GM12878 (cell line): ENCODE measurements at regions not wholly inside any gene's neighbourhood (a gene's known extent, or its start where the extent isn't known, plus 50 kb on each side); places are given as distances from the start of the nearest gene placed in this dataset.

Source experiments
- ATAC-seq: fragments of 200-7000 bp; cut with Tn5 transposase; 3 replicates; pipeline ENCODE4 v1.9.1; 2020; ENCODE audit warnings: mild to moderate bottlenecking, moderate library complexity
- BruUV-seq: library from RNA; stranded (reverse); fragments of 400-500 nt; replicated peaks from 2 replicates; lab custom pipeline; 2021; lab: Mats Ljungman, UMichigan
- CTCF ChIA-PET: fragments of 300-600 bp; sonication (Branson Sonifier 250); formaldehyde crosslinking; extraction: SDS; loops from one replicate; lab custom pipeline; 2021; ENCODE audit warnings: inconsistent platforms; lab: Yijun Ruan, JAX
- POLR2A ChIA-PET: fragments of 350-600 bp; formaldehyde crosslinking; extraction: SDS; loops from one replicate; lab custom pipeline; 2021; ENCODE audit warnings: inconsistent platforms; lab: Charles Lee
- RAD21 ChIA-PET: fragments of 300-600 bp; sonication (Branson Sonifier 250); formaldehyde crosslinking; loops from one replicate; lab custom pipeline; 2023; ENCODE audit warnings: antibody characterized with exemption; ENCODE audit not compliant: unreplicated experiment; lab: Charles Lee
- SMC1A ChIA-PET: fragments of 300-600 bp; sonication (Branson Sonifier 250); formaldehyde crosslinking; loops from one replicate; lab custom pipeline; 2023; ENCODE audit not compliant: unreplicated experiment, uncharacterized antibody; lab: Charles Lee
- DNase-seq: peaks from one replicate; pipeline ENCODE4 v3.0.0-alpha.2; 2011; ENCODE audit warnings: low read depth, low spot score
- FAIRE-seq: peaks from 3 replicates; lab custom pipeline; 2011; peaks lifted over from hg19 to GRCh38; lab: Jason Lieb, UNC
- H2AFZ ChIP-seq: 2 replicates; pipeline ENCODE4 v1.6.0; 2011; ENCODE audit warnings: low read depth, low read length, control low read depth; ENCODE audit not compliant: control insufficient read depth
- H3K27ac ChIP-seq: 2 replicates; pipeline ENCODE4 v1.5.1; 2011; ENCODE audit warnings: control low read depth; ENCODE audit not compliant: control insufficient read depth, insufficient read depth
- H3K27me3 ChIP-seq, 2 experiments: replicated peaks in 1 of 2; 2 replicates each; pipeline versions ENCODE4 v1.6.0 to v1.6.1; 2011; ENCODE audit warnings: low read length in 1 of 2; ENCODE audit not compliant: control insufficient read depth in 2 of 2, insufficient read depth in 2 of 2
- H3K36me3 ChIP-seq, 2 experiments: 2 replicates each; pipeline ENCODE4 v1.5.1; 2011; ENCODE audit warnings: low read length in 1 of 2; ENCODE audit not compliant: control insufficient read depth in 2 of 2, insufficient read depth in 2 of 2
- H3K4me1 ChIP-seq: 2 replicates; pipeline ENCODE4 v1.6.1; 2011; ENCODE audit warnings: mild to moderate bottlenecking, low read length, moderate library complexity, mixed read lengths; ENCODE audit not compliant: control insufficient read depth, insufficient read depth
- H3K4me2 ChIP-seq: 2 replicates; pipeline ENCODE4 v1.6.0; 2011; ENCODE audit warnings: control low read depth; ENCODE audit not compliant: control insufficient read depth, insufficient read depth
- H3K4me3 ChIP-seq: fragments of 200-600 bp; sonication (generic); 2 replicates; pipeline ENCODE4 v1.5.1; 2016
- H3K79me2 ChIP-seq: 2 replicates; pipeline ENCODE4 v1.6.0; 2011; ENCODE audit warnings: low read length; ENCODE audit not compliant: control insufficient read depth, insufficient read depth
- H3K9ac ChIP-seq: 2 replicates; pipeline ENCODE4 v1.8.0; 2011; ENCODE audit warnings: low read length, control low read depth, mixed read lengths; ENCODE audit not compliant: control insufficient read depth, insufficient read depth
- H3K9me3 ChIP-seq: replicated peaks from 3 replicates; pipeline ENCODE4 v1.5.1; 2011; ENCODE audit warnings: mild to moderate bottlenecking, low read length; ENCODE audit not compliant: control insufficient read depth, insufficient read depth
- H4K20me1 ChIP-seq: 2 replicates; pipeline ENCODE4 v1.6.0; 2011; ENCODE audit not compliant: control insufficient read depth, insufficient read depth
- JUND ChIP-seq: IDR thresholded peaks from 2 replicates; pipeline ENCODE4 v1.6.1; 2012; ENCODE audit warnings: low read depth, mild to moderate bottlenecking, low read length, improper control_type of control experiment, moderate library complexity
- TCF3 ChIP-seq: IDR thresholded peaks from 2 replicates; pipeline ENCODE4 v1.6.1; 2012; ENCODE audit warnings: low read depth, mild to moderate bottlenecking, low read length, borderline replicate concordance; ENCODE audit not compliant: insufficient read depth
- WGBS: methylation state at CpG from one replicate; pipeline ENCODE4 v1.1.6; 2016; ENCODE audit warnings: low lambda C conversion rate; ENCODE audit not compliant: insufficient replicate concordance, insufficient coverage; ENCODE audit errors: missing lambda C conversion rate; 5-methylcytosine and 5-hydroxymethylcytosine counted together
- in situ Hi-C: fragments of 300-500 bp; cut with MboI; formaldehyde crosslinking; loops from 9 replicates; pipeline ENCODE4 v1.14.3; 2018; ENCODE audit warnings: mixed read lengths
- intact Hi-C: fragments of 100-400 bp; cut with micrococcal nuclease; formaldehyde crosslinking; loops from one replicate; pipeline ENCODE4 v1.14.2; 2022; ENCODE audit not compliant: unreplicated experiment
- TF ChIP-seq, protein P1 (sequence below), 3 experiments: IDR thresholded peaks in 2 of 3; conservative IDR thresholded peaks in 1 of 3; 2 replicates each; pipeline ENCODE4 v1.5.1; 2011; ENCODE audit warnings: low read depth in 3 of 3, low read length in 3 of 3, mild to moderate bottlenecking in 3 of 3, control low read depth in 2 of 3, moderate library complexity in 2 of 3, inconsistent platforms in 1 of 3, mixed read lengths in 1 of 3; ENCODE audit not compliant: control insufficient read depth in 2 of 3, insufficient read depth in 1 of 3; ENCODE audit errors: extremely low read depth in 1 of 3

DNA sequence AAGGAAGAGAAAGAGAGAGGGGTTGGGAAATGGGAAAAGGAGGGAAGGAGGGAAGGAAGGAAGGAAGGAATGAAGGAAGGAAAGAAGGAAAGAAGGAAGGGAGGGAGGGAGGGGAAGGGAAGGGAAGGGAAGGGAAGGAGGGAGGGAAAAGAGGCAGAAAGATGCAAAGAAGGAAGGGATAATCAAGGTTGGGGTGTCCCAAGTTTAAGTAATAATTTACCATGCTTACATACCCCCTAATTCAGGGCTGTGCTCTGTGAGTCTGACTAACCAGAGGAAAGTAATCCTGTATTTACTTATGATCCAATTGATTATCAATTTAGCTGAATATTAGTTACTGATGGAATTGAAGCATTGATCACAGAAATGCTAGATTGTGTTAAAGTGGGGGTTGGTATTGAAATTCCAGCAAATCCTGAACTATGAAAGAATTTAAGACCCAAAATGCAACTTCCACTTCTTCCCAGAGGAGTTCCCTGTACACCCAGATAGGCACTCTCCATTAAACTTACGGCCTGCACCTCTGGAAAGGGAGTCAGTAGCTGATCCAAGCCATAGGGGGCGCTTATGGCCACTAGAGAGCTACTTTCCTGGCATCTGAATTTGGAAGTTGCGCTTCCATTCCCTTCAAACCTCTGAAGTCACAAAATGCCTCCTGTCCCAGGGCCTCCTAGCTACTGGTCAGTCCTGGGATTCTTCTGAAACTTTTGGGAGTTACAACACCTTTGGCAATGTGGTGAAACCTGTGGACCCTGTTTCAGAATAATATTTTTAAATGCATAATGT lies 162.7 kb upstream of the PWP1 start:
- FAIRE-seq (no peak), DNase-seq (no peak), ATAC-seq (no peak)
- H3K27me3 ChIP-seq = no peaks in the 10 kb centered on the region
- no peak overlapping the region for H3K27ac ChIP-seq
- no peaks in the 10 kb centered on the region for H3K79me2 ChIP-seq
- H2AFZ ChIP-seq = no peak overlapping the region
- ChIA-PET RAD21 (no interaction called here), SMC1A (no interaction called here), POLR2A (no interaction called here), CTCF (interaction anchor here (0.6 to 1.2 kb wide), 3 partner anchors 10 to 86 kb away, joined by 3 to 4 read pairs (median 3); no protein-coding TSS in a partner anchor)
- 28% methylated on average over 3 of the region's 3 CpGs for WGBS
- H4K20me1 ChIP-seq = no peaks in the 10 kb centered on the region
- in situ Hi-C loops (no loop called here), intact Hi-C loops (no loop called here)
- no TSS peak for BruUV-seq
- no peaks in the 10 kb centered on the region for H3K36me3 ChIP-seq
- H3K9me3 ChIP-seq = no peaks in the 10 kb centered on the region; the same call in 2 of the 3 replicates
- no peak overlapping the region for H3K4me2 ChIP-seq
- TF ChIP-seq JUND = no peak
- TF ChIP-seq TCF3 = no peak
- TF ChIP-seq, protein P1, sequence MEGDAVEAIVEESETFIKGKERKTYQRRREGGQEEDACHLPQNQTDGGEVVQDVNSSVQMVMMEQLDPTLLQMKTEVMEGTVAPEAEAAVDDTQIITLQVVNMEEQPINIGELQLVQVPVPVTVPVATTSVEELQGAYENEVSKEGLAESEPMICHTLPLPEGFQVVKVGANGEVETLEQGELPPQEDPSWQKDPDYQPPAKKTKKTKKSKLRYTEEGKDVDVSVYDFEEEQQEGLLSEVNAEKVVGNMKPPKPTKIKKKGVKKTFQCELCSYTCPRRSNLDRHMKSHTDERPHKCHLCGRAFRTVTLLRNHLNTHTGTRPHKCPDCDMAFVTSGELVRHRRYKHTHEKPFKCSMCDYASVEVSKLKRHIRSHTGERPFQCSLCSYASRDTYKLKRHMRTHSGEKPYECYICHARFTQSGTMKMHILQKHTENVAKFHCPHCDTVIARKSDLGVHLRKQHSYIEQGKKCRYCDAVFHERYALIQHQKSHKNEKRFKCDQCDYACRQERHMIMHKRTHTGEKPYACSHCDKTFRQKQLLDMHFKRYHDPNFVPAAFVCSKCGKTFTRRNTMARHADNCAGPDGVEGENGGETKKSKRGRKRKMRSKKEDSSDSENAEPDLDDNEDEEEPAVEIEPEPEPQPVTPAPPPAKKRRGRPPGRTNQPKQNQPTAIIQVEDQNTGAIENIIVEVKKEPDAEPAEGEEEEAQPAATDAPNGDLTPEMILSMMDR (IDR thresholded peaks at IDR 0.05 in 2 of 3, conservative IDR thresholded peaks at IDR 0.05 in 1 of 3; ENCODE audit: control insufficient read depth in 2 of 3, extremely low read depth in 1 of 3, insufficient read depth in 1 of 3, low read depth in 3 of 3, low read length in 3 of 3) = peak; percentile 10 to 15 (median 12); a peak in 3 of 6 replicates
- no peak overlapping the region for H3K9ac ChIP-seq
- no peak overlapping the region for H3K4me3 ChIP-seq
- H3K4me1 ChIP-seq = no peaks in the 10 kb centered on the region
